ENCODE measurements at regions not wholly inside any gene's neighbourhood (a gene's known extent, or its start where the extent isn't known, plus 50 kb on each side); places are given as distances from the start of the nearest gene placed in this dataset.

GRCh38 chr17:63370696-63371095 lies 75.4 kb downstream of the CYB561 start:
- no peak for TF ChIP-seq CTCF (IDR thresholded peaks at IDR 0.05)
- no peak for TF ChIP-seq POLR2A (IDR thresholded peaks at IDR 0.05)

Measured in uterus (tissue), 2 donors.